Ammon's horn (tissue), 1 donor: ENCODE measurements at regions not wholly inside any gene's neighbourhood (a gene's known extent, or its start where the extent isn't known, plus 50 kb on each side); places are given as distances from the start of the nearest gene placed in this dataset.

ENCODE experiments used
- DNase-seq: peaks from one replicate; pipeline ENCODE4 v3.0.0-alpha.2; 2016; ENCODE audit warnings: low spot score

- DNase-seq, result no peak
Measured at GRCh38 chr2:120898961-120899750, 163.5 kb downstream of the GLI2 start.

- DNase-seq, result no peak
Measured at GRCh38 chr2:120899771-120900170, 164.1 kb downstream of the GLI2 start.

- no peak for DNase-seq
Measured at GRCh38 chr2:120901201-120901600, 165.5 kb downstream of the GLI2 start.

- DNase-seq, result no peak
Measured at GRCh38 chr2:120902592-120902991, 166.9 kb downstream of the GLI2 start.

- DNase-seq, result no peak
Measured at GRCh38 chr2:120904379-120904778, 168.7 kb downstream of the GLI2 start.

GRCh38 chr2:120904830-120905234 lies 169.2 kb downstream of the GLI2 start:
- no peak for DNase-seq

GRCh38 chr2:120905298-120905697 lies 169.6 kb downstream of the GLI2 start:
- no peak for DNase-seq

GRCh38 chr2:120905824-120906571 lies 170.3 kb downstream of the GLI2 start:
- DNase-seq, result no peak

GRCh38 chr2:120906914-120907313 lies 171.2 kb downstream of the GLI2 start:
- no peak for DNase-seq

GRCh38 chr2:120907822-120908221 lies 172.2 kb downstream of the GLI2 start:
- no peak for DNase-seq

- no peak for DNase-seq
Measured at GRCh38 chr2:120908314-120908975, 172.8 kb downstream of the GLI2 start.

- no peak for DNase-seq
Measured at GRCh38 chr2:120909102-120909501, 173.4 kb downstream of the GLI2 start.

GRCh38 chr2:120910164-120910563 lies 174.5 kb downstream of the GLI2 start:
- no peak for DNase-seq

GRCh38 chr2:120910956-120911951 lies 175.6 kb downstream of the GLI2 start:
- DNase-seq, result no peak

GRCh38 chr2:120912101-120912985 lies 176.7 kb downstream of the GLI2 start:
- DNase-seq, result no peak

GRCh38 chr2:120913972-120914838 lies 178.5 kb downstream of the GLI2 start:
- no peak for DNase-seq

- DNase-seq, result no peak
Measured at GRCh38 chr2:120914839-120915521, 179.3 kb downstream of the GLI2 start.

- no peak for DNase-seq
Measured at GRCh38 chr2:120915670-120916069, 180.0 kb downstream of the GLI2 start.

GRCh38 chr2:120916446-120916845 lies 180.8 kb downstream of the GLI2 start:
- DNase-seq, result no peak
